H4 (cell line): ENCODE measurements at regions not wholly inside any gene's neighbourhood (a gene's known extent, or its start where the extent isn't known, plus 50 kb on each side); places are given as distances from the start of the nearest gene placed in this dataset.
"Not testable (repeated sequence)": the region's sequence is repeated elsewhere in the genome, so short reads cannot be mapped to it uniquely, and the experiment has no call there.

Experiments
- DNase-seq: peaks from one replicate; pipeline ENCODE4 v3.0.0-alpha.2; 2015; ENCODE audit warnings: low spot score

GRCh38 chr12:131250028-131250950 is 296.6 kb downstream of the ADGRD1 start:
- DNase-seq = no peak

GRCh38 chr12:131250951-131251315 is 297.2 kb downstream of the ADGRD1 start:
- no peak for DNase-seq

GRCh38 chr12:131251336-131252101 is 297.8 kb downstream of the ADGRD1 start:
- no peak for DNase-seq

GRCh38 chr12:131253376-131254026 is 299.8 kb downstream of the ADGRD1 start:
- no peak for DNase-seq

DNA sequence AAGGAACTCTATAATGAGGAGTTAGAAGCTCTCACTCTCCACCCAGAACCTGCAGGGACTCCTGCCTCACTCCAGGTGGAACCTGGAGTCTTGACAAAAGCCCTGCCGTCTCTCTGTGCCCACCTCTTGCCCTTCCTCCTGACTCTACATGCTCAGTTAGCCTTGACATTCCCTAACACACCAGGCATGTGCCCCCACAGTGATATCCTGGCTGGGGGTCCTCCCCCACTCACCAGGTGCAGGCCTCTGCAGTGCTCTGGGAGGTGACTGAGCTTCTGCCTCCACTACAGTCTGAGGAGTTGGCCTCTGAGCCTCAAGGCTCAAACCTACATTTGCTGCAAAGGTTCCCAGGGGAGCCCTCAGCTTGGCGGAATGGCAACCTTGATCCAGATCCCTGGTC is 300.7 kb downstream of the ADGRD1 start:
- no peak for DNase-seq

GRCh38 chr12:131258398-131258797 is 304.7 kb downstream of the ADGRD1 start:
- DNase-seq = no peak

DNA sequence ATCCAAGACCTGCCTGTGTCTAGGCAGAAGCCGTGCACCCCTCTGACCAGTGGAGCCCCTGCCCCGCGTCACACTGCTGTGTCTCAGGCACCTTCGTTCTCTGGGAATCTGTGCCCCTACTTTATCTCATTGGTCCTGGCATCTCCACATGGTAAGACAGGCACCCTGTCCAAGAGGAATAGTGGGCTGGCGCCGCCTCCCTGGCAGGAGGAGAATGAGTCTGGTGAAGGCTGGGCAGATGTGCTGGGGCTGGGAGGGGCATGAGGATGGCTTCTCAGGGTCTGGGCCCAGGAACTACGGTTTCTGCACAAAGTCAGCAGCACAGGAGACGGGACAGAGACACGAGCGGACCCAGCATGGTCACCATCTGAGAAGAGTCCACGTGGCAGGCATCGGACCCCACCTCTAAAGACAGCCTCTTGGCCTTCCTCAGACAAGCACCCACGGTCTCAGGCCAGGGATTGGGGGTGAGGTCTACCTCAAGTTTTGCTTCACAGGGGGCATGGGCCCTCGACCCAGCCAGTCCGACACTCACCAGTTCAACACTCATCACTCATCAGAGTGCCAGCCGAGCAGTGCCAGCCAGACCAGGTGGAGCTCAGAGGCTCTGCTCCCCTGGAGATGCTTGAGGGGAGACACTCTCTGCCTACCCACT is 306.7 kb downstream of the ADGRD1 start:
- no peak for DNase-seq

DNA sequence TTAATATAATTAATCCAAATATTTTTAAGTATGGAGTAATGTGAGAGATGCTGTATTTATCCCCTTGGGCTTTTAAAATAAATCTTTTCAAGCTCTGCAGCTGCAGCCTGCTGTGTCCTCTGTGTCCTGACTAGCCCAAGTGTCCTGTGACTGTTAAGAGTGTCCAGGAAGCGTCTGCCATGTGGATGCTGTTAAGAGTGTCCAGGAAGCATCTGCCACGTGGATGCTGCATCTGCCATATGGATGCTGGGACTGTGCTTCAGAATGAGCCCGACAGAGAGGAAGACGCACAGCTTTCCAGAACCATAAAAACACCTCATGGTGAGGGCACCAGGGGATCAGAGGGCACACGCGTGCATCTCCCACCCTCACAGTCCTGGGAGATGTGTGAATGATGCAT is 307.2 kb downstream of the ADGRD1 start:
- no peak for DNase-seq

DNA sequence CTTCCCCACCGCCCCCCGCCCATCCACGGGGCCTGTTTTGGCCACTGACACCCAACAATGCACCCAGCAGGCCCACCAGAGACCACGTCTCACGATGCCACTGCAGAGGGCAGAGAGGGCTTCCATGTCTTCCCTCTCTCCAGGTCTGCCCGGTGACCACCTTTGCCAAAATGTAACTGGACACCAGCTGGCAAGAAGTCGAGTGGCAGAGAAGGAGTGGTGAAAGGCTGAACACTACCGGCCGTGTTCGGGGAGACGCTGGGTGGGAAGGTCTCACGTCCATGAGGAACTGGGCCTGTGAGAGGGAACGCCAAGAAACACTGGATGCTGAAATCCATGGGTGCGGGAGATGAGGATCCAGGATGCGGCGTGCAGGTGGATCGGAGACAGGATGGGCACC is 308.2 kb downstream of the ADGRD1 start:
- no peak for DNase-seq

DNA sequence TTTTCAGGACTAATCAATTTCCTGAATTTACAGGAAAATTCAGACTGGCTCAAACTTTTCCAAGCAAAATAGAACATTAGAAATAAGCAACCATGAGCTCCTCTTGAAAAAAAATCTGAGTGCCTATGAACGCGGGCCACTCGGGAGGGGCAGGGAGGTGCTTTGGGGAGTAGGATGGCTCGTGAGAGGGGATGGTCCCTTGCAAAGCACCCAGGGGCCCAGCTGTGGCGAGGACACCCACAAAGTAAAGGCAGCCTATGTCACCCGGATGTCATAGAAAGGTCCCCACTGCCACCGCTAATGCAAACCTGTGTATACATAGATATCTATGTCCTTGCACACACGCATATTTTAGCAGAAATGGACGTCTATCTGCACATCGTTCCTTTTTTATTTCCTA is 309.9 kb downstream of the ADGRD1 start:
- DNase-seq = no peak

DNA sequence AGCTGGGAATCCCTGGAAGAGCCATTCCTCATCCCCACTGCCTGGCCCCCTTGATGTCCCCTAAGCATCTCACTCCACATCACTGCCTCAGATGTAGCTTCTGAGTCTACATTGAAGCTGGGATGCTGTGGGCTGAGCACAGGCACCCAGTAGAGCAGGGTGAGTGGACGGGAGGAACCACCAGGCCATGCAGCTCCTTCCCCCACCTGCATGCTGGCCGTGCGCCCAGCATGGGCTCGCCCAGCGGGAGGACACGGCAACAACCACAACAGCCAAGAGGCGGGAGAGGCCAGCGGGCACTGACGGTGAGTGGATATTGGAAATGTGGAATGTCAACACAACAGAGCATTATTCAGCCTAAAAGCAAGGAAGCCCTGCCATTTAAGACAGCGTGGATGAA is 310.9 kb downstream of the ADGRD1 start:
- peak; percentile 17 for DNase-seq

GRCh38 chr12:131266591-131267467 is 313.1 kb downstream of the ADGRD1 start:
- DNase-seq = no peak

- DNase-seq = no peak
Observed at GRCh38 chr12:131267576-131267975, 313.9 kb downstream of the ADGRD1 start.

DNA sequence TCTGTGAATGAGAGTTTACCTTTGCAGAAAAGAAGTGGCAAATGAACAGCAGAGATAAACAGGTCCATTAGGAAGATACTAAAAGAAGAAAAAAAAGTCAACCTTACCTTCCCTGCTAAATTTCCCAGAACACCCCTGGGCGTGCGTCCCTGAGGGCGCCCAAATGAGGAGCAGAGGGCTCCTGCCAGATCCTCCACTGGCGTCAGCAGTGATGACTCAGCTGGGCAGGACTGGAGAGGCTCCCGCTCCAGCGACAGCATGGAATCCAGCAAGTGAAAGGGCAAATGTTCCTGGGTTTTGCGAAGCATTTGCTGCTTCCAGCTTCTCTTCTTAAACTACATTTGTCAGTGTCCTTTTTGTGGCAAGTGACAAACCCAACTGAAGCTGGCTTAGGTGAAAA is 314.4 kb downstream of the ADGRD1 start:
- DNase-seq = not testable (repeated sequence)

DNA sequence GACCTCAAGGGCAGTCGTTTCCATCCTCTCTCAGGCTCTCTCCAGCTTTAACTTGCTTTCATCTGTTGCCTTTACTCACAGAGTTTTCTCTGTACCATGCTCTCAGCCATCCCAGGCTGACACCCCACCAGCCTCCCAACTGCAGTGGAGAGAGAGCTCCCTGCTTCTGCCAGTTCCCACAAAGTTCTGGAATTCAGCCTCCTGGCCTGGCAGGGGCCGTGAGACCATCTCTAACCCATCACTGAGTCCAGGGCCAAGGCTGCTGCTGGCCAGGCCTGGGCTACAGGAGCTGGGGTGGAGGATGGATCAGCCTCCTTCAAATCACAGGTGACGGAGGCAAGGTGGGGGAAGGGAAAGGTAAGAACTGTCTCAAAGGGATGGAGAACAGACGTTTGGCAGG is 314.9 kb downstream of the ADGRD1 start:
- DNase-seq = not testable (repeated sequence)

DNA sequence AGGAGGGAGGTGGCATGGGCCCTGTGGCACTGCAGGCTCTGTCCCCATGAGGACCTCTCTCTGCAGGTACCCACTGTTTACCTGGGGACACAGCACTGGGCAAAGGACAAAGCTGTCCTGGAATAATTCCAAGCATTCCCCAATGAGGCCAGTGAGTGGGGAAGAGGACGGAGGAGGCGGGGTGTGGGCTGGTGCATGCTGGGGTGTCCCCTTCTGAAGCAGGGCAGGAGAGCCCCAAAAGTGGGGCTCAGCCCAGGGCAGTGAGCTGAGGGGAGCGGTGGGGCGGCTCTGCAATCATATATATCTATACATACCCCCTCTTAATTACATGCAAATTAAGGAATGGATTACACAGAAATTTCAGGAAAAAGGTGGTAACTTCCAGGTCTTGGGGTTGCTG is 315.8 kb downstream of the ADGRD1 start:
- DNase-seq = no peak

- not testable (repeated sequence) for DNase-seq
Observed at GRCh38 chr12:131269977-131270376, 316.3 kb downstream of the ADGRD1 start.

DNA sequence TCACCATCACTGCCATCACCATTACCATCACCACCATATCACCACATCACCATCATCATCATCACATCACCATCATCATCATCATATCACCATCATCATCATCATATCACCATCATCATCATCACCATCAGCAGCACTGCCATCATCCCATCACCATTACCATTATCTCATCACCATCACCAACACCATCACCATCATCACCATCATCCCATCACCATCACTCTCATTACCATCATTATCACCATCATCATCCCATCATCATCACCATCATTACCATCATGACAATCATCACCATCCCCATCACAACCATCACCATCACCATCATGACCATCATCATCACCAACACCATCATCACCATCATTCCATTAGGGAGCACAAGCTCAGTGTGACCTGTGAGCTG is 318.0 kb downstream of the ADGRD1 start:
- no peak for DNase-seq

- DNase-seq = not testable (repeated sequence)
Observed at GRCh38 chr12:131272283-131272814, 318.6 kb downstream of the ADGRD1 start.

GRCh38 chr12:131273291-131273845 is 319.7 kb downstream of the ADGRD1 start:
- no peak for DNase-seq
